Ectodermal cell (in vitro differentiated cells): ENCODE measurements at regions not wholly inside any gene's neighbourhood (a gene's known extent, or its start where the extent isn't known, plus 50 kb on each side); places are given as distances from the start of the nearest gene placed in this dataset.
"Not testable (repeated sequence)": the region's sequence is repeated elsewhere in the genome, so short reads cannot be mapped to it uniquely, and the experiment has no call there.

Experiments
- H3K27ac ChIP-seq: 2 replicates; pipeline ENCODE4 v1.7.0; 2013; ENCODE audit warnings: mild to moderate bottlenecking, low read depth, low read length; ENCODE audit not compliant: insufficient read depth, poor library complexity, severe bottlenecking
- H3K27me3 ChIP-seq: 2 replicates; pipeline ENCODE4 v1.7.0; 2013; ENCODE audit warnings: mild to moderate bottlenecking, low read length; ENCODE audit not compliant: insufficient read depth, control insufficient read depth, poor library complexity, severe bottlenecking
- H3K36me3 ChIP-seq: one replicate; pipeline ENCODE4 v1.7.0; 2013; ENCODE audit warnings: low read length; ENCODE audit not compliant: control insufficient read depth, insufficient read depth
- H3K4me1 ChIP-seq: one replicate; pipeline ENCODE4 v1.7.0; 2013; ENCODE audit warnings: low read length; ENCODE audit not compliant: control insufficient read depth, insufficient read depth
- H3K4me3 ChIP-seq: 2 replicates; pipeline ENCODE4 v1.7.0; 2013; ENCODE audit warnings: low read depth, low read length, control low read depth; ENCODE audit not compliant: insufficient read depth
- H3K9me3 ChIP-seq: 2 replicates; pipeline ENCODE4 v1.7.0; 2013; ENCODE audit warnings: mild to moderate bottlenecking, low read length, moderate library complexity; ENCODE audit not compliant: control insufficient read depth
- WGBS, 2 experiments: methylation state at CpG; one replicate each; pipeline ENCODE4 v1.1.7; 2013; ENCODE audit warnings: missing lambda C conversion rate in 2 of 2; 5-methylcytosine and 5-hydroxymethylcytosine counted together

DNA sequence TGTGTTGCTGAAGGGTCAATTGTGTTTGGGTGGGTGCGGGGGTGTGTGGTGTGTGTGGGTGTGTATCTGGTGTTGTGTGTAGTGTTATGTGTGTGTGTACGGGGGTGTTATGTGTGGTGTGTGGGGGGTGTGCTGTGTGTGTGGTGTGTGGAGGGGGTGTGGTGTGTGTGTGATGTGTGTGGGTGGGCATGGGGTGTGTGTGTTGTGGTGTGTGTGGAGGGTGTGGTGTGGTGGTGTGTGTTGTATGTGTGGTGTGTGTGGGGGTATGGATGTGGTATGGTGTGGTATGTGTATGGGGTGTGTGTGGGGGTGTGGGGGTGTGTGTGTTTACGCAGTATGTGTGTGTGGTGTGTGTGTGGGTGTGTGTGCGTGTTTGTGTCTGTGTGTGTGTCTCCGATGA is 110.8 kb downstream of the ZNF22 start:
- Histone ChIP-seq H3K27me3 (no peaks in the 10 kb centered on the region), H3K4me1 (no peaks in the 10 kb centered on the region), H3K27ac (no peak overlapping the region), H3K9me3 (no peaks in the 10 kb centered on the region), H3K4me3 (no peak overlapping the region), H3K36me3 (no peaks in the 10 kb centered on the region)
- 89 to 95% methylated on average over 3 to 4 of the region's 5 CpGs for WGBS, 2 experiments

- H3K4me1 ChIP-seq, H3K9me3 ChIP-seq, H3K36me3 ChIP-seq, H3K27ac ChIP-seq, H3K27me3 ChIP-seq, H3K4me3 ChIP-seq: not testable (repeated sequence)
- WGBS, 2 experiments, result 92 to 93% methylated on average over 2 of the region's 2 CpGs
Observed at GRCh38 chr10:45117940-45118339, 117.2 kb downstream of the ZNF22 start.

GRCh38 chr10:45118929-45119328 is 118.2 kb downstream of the ZNF22 start:
- Histone ChIP-seq H3K27ac (no peak overlapping the region), H3K4me1 (no peaks in the 10 kb centered on the region), H3K36me3 (no peaks in the 10 kb centered on the region), H3K9me3 (no peaks in the 10 kb centered on the region), H3K4me3 (no peak overlapping the region), H3K27me3 (no peaks in the 10 kb centered on the region)
- 78 to 80% methylated on average over 3 of the region's 3 CpGs for WGBS, 2 experiments

DNA sequence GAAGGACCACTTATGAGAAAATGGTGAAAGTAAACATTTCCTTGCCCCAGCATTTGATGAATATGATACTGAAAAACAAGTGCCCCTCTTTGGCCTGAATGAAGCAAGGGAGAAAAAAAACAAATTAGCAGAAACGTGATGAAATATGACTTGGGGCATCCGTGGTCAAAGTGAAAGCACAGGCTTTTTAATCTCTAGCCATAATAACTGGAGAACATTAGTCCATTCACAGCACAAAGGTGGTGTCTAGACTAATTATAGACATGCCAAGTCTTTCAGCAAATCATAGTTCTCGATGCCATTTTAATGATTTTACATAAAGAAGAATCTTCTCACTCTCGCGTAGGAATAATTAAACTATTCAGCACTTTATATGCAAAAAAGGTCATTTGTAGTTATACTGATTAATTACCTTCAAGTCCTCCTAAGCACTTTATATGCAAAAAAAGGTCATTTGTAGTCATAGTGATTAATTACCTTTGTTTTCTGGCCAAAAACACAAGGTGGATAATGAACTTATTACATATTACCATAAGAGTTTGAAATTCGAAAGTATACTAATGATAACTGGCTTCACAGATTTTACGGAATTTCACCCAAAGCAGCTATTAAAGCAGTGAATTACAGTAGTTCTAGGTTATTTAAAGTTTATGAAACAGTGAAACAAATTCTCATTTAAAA is 121.6 kb downstream of the ZNF22 start:
- WGBS, 2 experiments, result 98 to 100% methylated on average over 1 to 3 of the region's 7 CpGs
- H3K27ac ChIP-seq, result not testable (repeated sequence)

GRCh38 chr10:45135443-45136198 is 134.9 kb downstream of the ZNF22 start:
- Histone ChIP-seq H3K4me3 (no peak overlapping the region), H3K4me1 (no peaks in the 10 kb centered on the region), H3K9me3 (no peaks in the 10 kb centered on the region), H3K36me3 (no peaks in the 10 kb centered on the region), H3K27me3 (no peaks in the 10 kb centered on the region), H3K27ac (no peak overlapping the region)
- WGBS, 2 experiments, result 88 to 93% methylated on average over 12 of the region's 12 CpGs

More for the DNA sequence above, 121.6 kb downstream of the ZNF22 start:
- not testable (repeated sequence) for H3K4me3 ChIP-seq, H3K27me3 ChIP-seq, H3K4me1 ChIP-seq, H3K36me3 ChIP-seq, H3K9me3 ChIP-seq

DNA sequence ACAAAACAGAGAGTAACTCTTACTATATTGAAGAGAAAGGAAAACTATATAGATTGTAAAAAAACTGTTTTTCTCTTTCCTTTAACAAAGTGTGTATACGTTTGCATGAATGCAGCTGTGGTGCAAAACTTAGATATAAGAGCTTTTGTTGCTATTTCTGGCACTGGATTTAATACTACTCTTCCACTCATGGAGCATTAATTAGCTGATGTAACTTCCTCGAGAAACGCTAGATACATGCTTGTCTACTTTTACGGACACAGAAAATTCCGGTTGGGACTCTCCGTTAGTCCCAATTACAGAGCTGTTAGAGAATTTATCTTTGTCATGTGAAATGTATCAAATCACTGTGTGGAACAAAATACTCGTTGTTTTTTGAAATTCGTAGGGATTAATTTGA is 135.5 kb downstream of the ZNF22 start:
- H3K4me3 ChIP-seq, result no peak overlapping the region
- H3K4me1 ChIP-seq, result no peaks in the 10 kb centered on the region
- no peak overlapping the region for H3K27ac ChIP-seq
- no peaks in the 10 kb centered on the region for H3K36me3 ChIP-seq
- H3K27me3 ChIP-seq, result no peaks in the 10 kb centered on the region
- H3K9me3 ChIP-seq, result no peaks in the 10 kb centered on the region
- WGBS, 2 experiments, result 96 to 97% methylated on average over 6 to 8 of the region's 8 CpGs

DNA sequence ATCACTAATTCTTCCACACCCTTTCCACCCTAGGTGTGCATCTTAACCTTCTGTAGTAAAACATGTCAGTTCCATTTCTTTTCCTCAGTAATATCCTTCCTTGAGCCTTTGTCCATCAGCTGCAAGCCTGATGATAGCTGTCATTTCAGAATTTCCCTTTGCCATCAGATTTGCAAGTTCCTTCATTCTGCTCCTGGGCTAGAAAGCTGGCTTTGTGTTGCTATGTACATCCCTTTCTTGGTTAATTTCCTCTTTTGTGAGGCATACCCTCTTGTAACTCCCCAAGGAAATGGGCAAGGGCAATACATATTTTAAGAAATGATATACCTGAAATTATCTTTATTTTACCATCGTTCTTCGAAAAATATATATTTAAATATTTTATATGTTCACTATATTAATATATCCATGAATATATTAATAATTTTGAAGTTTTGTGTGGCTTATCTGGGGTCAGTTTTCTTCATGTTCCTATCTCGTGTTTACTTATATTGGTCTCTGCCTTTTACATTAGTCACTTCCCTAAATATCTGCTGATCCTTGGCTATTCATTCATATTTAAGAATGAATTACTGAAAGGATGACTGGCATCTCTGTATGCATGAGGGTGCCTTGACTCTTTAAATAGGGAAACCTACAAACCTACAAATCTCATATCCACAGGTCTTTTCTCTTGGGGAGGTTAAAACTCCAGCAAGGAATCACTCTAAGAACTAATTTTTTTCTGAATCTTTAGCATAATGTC is 143.8 kb downstream of the ZNF22 start:
- Histone ChIP-seq H3K36me3 (no peaks in the 10 kb centered on the region), H3K4me1 (no peaks in the 10 kb centered on the region), H3K9me3 (no peaks in the 10 kb centered on the region), H3K27ac (no peak overlapping the region), H3K4me3 (no peak overlapping the region), H3K27me3 (no peaks in the 10 kb centered on the region)
- 100% methylated on average over 1 of the region's 3 CpGs; no CpG with 5 or more reads in 1 of the 2 experiments for WGBS, 2 experiments

DNA sequence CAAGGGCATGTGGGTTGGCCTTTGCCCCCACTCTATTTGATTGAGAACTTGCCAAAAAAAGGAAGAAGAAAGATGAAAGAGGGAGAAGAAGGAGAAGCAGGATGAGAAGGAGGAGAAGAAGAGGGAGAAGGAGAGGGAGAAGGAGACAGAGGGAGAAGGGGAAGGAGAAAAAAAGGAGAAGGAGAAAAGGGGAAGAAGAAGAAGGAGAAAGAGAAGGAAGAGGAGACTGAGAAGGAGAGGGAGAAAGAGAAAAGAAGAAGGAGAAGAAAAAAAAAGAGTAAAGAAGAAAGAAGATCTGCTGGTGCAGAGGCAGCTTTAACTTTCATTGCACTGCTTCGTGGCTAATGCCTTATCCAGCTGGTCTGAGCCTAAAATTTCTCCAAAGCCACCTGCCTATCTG is 144.4 kb downstream of the ZNF22 start:
- H3K9me3 ChIP-seq, H3K27ac ChIP-seq, H3K4me3 ChIP-seq, H3K36me3 ChIP-seq, H3K4me1 ChIP-seq, H3K27me3 ChIP-seq: not testable (repeated sequence)
- 69 to 79% methylated on average over 1 of the region's 1 CpG for WGBS, 2 experiments

DNA sequence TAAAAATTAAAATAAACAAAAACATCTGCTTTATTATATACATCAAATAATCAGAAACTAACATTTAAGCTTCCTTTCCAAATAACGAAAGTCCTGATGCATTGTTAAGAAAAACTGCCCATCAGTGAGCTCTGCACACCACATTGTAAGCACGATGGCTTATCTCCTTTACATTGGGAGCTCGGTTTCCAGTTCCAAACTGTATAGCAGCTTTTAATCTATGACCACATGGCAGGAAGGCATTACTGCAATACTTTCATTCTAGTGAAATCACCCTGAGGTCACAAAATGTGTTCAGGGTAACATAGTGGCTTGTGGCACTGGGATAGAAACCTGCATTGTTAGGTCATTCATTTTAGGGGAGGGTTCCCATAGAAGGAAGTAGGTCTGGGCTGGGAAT is 146.3 kb downstream of the ZNF22 start:
- H3K27me3 ChIP-seq, result no peaks in the 10 kb centered on the region
- no peak overlapping the region for H3K4me3 ChIP-seq
- no peak overlapping the region for H3K27ac ChIP-seq
- WGBS, 2 experiments, result 64% methylated on average over 3 of the region's 3 CpGs
- no peaks in the 10 kb centered on the region for H3K9me3 ChIP-seq
- no peaks in the 10 kb centered on the region for H3K36me3 ChIP-seq
- H3K4me1 ChIP-seq, result no peaks in the 10 kb centered on the region

DNA sequence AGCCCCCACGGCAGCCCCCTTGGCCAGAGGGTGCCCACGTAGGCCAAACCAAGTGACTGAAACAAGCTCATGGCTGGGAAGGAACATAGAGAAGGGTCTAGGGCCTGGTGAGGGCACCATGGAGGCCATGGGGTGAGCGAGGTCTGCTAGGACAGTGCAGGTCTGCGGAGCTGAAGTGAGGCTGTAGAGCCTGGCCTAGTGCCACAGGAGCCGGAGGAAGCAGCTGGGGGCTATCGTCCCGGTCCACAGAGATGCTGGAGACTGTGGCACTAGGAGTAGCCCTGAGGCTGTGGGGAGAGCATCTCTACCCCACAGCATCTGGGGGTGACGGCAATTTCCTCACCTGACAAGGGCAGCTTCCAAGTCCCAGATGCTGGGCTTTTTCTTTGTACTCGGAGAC is 150.3 kb downstream of the ZNF22 start:
- no peaks in the 10 kb centered on the region for H3K36me3 ChIP-seq
- no peaks in the 10 kb centered on the region for H3K4me1 ChIP-seq
- H3K9me3 ChIP-seq, result no peaks in the 10 kb centered on the region
- H3K27ac ChIP-seq, result no peak overlapping the region
- 94 to 96% methylated on average over 9 of the region's 9 CpGs for WGBS, 2 experiments
- H3K4me3 ChIP-seq, result no peak overlapping the region
- no peaks in the 10 kb centered on the region for H3K27me3 ChIP-seq
